ENCODE measurements at regions not wholly inside any gene's neighbourhood (a gene's known extent, or its start where the extent isn't known, plus 50 kb on each side); places are given as distances from the start of the nearest gene placed in this dataset.

DNA sequence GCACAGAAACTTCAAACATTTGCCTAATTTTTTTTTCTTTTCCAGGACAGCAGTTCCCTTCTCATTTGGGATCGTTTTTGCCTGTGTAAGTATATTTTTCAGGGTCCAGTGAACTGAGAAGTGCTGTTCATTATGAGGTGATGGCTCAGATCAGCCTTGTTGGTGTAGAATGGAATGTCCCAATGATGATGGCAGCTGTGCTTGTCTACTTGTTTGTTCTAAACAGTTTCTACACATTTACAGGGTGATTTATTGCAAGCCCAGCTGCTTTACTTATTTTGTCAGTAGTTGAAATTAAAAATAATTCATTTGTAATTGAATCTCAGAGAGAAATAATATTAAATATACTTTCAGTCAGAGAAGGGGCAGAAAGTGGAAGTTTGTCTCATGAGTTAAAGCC lies 337.6 kb upstream of the SEMA6A start:
- H3K4me3 Mint-ChIP-seq: no peak overlapping the region
- no peaks in the 10 kb centered on the region for H3K4me1 Mint-ChIP-seq (ENCODE audit: low read depth)
- H3K27me3 Mint-ChIP-seq (ENCODE audit: insufficient read depth): no peaks in the 10 kb centered on the region
- H3K9me3 Mint-ChIP-seq: peaks cover 33% of the 10 kb centered on the region
- H3K27ac Mint-ChIP-seq: no peak overlapping the region
- DNase-seq: no peak
- TF ChIP-seq CTCF (IDR thresholded peaks at IDR 0.05): no peak
- no peaks in the 10 kb centered on the region for H3K36me3 Mint-ChIP-seq (ENCODE audit: low read depth)

GRCh38 chr5:116911074-116911473 lies 336.5 kb upstream of the SEMA6A start:
- Mint-ChIP-seq H3K27ac (no peak overlapping the region), H3K36me3 (ENCODE audit: low read depth) (no peaks in the 10 kb centered on the region), H3K4me1 (ENCODE audit: low read depth) (no peaks in the 10 kb centered on the region), H3K4me3 (no peak overlapping the region), H3K9me3 (peaks cover 37% of the 10 kb centered on the region), H3K27me3 (ENCODE audit: insufficient read depth) (no peaks in the 10 kb centered on the region)
- no peak for TF ChIP-seq CTCF (IDR thresholded peaks at IDR 0.05)
- no peak for DNase-seq

DNA sequence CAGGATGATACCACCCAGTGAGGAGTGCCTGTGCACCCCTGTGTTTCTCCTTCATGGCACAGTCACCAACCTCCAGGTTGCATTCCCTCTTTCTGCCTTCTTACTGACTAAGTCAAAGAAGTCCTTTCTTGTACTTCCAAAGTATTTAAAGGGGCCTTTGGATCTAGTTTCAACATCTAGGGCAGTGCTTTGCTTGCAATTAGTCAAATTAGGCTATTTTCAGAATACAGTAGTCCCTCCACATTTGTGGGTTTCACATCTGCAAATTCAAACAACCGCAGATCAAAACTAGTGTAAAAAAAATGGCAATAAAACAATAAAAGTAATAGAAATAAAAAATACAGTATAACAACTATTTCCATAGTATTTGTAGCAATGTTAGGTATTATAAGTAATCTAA lies 333.9 kb upstream of the SEMA6A start:
- Mint-ChIP-seq H3K27ac (no peak overlapping the region), H3K4me1 (ENCODE audit: low read depth) (no peaks in the 10 kb centered on the region), H3K27me3 (ENCODE audit: insufficient read depth) (peaks cover 1% of the 10 kb centered on the region; the same call in 1 of the 2 replicates), H3K9me3 (peaks cover 35% of the 10 kb centered on the region), H3K36me3 (ENCODE audit: low read depth) (no peaks in the 10 kb centered on the region), H3K4me3 (no peak overlapping the region)
- no peak for DNase-seq
- no peak for TF ChIP-seq CTCF (IDR thresholded peaks at IDR 0.05)

GRCh38 chr5:116905885-116906284 lies 331.3 kb upstream of the SEMA6A start:
- H3K27ac Mint-ChIP-seq: no peak overlapping the region
- no peak for TF ChIP-seq CTCF (IDR thresholded peaks at IDR 0.05)
- H3K36me3 Mint-ChIP-seq (ENCODE audit: low read depth): 0 out of 2 replicates have a peak, but pooled peaks cover 3% of the 10 kb centered on the region
- no peaks in the 10 kb centered on the region for H3K4me1 Mint-ChIP-seq (ENCODE audit: low read depth)
- no peak overlapping the region for H3K4me3 Mint-ChIP-seq
- DNase-seq: no peak
- peaks cover 1% of the 10 kb centered on the region; the same call in 1 of the 2 replicates for H3K27me3 Mint-ChIP-seq (ENCODE audit: insufficient read depth)
- H3K9me3 Mint-ChIP-seq: peaks cover 38% of the 10 kb centered on the region

GRCh38 chr5:116900793-116901192 lies 326.2 kb upstream of the SEMA6A start:
- no peak overlapping the region for H3K27ac Mint-ChIP-seq

More at GRCh38 chr5:116900793-116901192, 326.2 kb upstream of the SEMA6A start:
- 0 out of 2 replicates have a peak, but pooled peaks cover 3% of the 10 kb centered on the region for H3K36me3 Mint-ChIP-seq (ENCODE audit: low read depth)
- H3K9me3 Mint-ChIP-seq: peaks cover 27% of the 10 kb centered on the region
- no peak for DNase-seq
- TF ChIP-seq CTCF (IDR thresholded peaks at IDR 0.05): no peak
- H3K4me3 Mint-ChIP-seq: no peak overlapping the region
- no peaks in the 10 kb centered on the region for H3K4me1 Mint-ChIP-seq (ENCODE audit: low read depth)
- peaks cover 1% of the 10 kb centered on the region; the same call in 1 of the 2 replicates for H3K27me3 Mint-ChIP-seq (ENCODE audit: insufficient read depth)

Measured in HFFc6 (cell line).